ENCODE measurements at regions not wholly inside any gene's neighbourhood (a gene's known extent, or its start where the extent isn't known, plus 50 kb on each side); places are given as distances from the start of the nearest gene placed in this dataset.

GRCh38 chr5:96016216-96016615, 54.6 kb upstream of the ELL2 start (continued):
- TF ChIP-seq CUX1 (IDR thresholded peaks at IDR 0.05; ENCODE audit: insufficient replicate concordance, low read depth, low read length) (no peak), NR2F1 (conservative IDR thresholded peaks at IDR 0.05) (no peak), NFYB (IDR thresholded peaks at IDR 0.05; ENCODE audit: insufficient read depth, low read depth, low read length) (no peak), NR2C1 (IDR thresholded peaks at IDR 0.05) (no peak), CTCF (IDR thresholded peaks at IDR 0.05 in 2 of 3, conservative IDR thresholded peaks at IDR 0.05 in 1 of 3; ENCODE audit: control insufficient read depth in 2 of 3, extremely low read depth in 1 of 3, insufficient read depth in 1 of 3, low read depth in 3 of 3, low read length in 3 of 3) (no peak), SUZ12 (IDR thresholded peaks at IDR 0.05; ENCODE audit: unreplicated experiment) (no peak), STAT3 (IDR thresholded peaks at IDR 0.05; ENCODE audit: low read depth, low read length) (no peak)
